DMS53 treated with DMSO at 0.1 percent for 48 hours (cell line): ENCODE measurements at regions not wholly inside any gene's neighbourhood (a gene's known extent, or its start where the extent isn't known, plus 50 kb on each side); places are given as distances from the start of the nearest gene placed in this dataset.
A peak's percentile ranks its signal among the peaks of the same experiment; 100 is the strongest.

Source experiments
- DNase-seq: peaks from one replicate; lab custom pipeline; 2025; ENCODE audit not compliant: unreplicated experiment; lab: John Stamatoyannopoulos, UW

DNA sequence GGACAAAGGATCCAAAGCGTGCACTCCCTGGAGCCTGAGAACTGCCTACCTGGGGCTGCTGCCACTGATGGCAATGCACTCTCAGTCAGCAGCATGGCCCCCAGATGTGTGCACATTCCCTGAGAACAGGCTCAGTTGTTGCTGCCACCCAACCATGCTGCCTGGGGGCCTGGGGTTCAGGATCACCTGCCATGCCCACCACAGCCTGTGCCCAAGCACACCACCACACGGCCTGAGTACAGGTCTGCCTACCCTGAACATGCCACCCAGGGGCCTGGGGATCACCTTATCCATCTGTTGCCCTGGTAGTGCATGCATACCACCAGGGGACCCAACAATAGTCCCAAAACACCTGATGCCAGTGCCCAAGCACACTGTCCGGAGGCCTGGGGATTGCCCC lies 1174.5 kb downstream of the SORCS1 start:
- no peak for DNase-seq

- no peak for DNase-seq
These were observed 1175.7 kb downstream of the SORCS1 start for GRCh38 chr10:105988848-105989247.

DNA sequence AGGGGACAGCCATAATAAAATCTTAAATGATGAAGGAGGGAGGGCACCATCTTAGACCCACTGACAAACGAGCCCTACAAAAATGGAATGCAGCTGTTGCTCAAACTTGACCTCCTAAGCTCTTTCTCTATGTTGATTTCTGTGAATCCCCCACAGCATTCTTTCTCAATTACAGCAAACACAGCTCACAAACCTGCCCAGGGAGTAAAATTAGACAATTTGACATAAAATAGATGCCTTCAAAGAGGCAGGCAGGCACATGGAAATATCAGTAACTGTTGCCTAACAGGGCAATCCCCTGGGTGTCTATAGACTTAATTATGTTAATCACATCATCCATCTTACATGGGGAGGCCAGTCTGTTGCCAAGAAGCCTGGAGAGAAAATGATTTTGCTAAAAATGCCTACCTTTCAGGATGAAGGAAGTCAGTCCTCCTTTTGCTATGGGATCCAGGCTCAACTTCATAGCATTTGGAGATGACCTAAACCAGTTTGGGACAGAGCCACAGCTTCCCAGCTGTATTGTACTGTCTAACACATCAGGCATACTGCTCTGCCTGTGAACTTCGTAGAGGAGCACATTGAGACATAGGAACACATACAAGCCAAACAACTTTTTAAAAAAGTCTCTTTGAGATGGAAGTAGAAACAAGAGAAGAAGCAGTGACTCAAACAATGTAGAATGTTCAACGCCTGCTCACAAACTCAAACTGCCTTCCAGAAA lies 1177.4 kb downstream of the SORCS1 start:
- DNase-seq = no peak

DNA sequence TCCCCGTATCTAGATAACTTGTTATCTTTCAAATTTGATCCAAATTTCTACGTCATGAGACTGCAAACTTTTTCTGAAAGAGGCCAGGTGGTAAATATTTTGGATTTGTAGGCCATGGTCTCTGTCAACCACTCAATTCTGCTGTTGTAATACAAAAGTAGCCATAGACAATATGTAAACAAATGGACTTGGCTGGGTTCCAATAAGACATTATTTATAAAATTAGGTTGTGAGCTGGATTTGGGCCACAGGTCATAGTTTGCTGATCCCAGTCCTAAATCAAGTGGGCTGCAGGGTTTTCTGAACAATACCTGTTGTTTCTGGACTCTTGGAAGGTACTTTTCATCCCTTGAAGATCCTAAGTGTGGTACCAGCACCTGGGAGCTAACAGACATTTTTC lies 1178.0 kb downstream of the SORCS1 start:
- no peak for DNase-seq

- no peak for DNase-seq
These were observed 1181.8 kb downstream of the SORCS1 start for GRCh38 chr10:105982735-105983134.

DNA sequence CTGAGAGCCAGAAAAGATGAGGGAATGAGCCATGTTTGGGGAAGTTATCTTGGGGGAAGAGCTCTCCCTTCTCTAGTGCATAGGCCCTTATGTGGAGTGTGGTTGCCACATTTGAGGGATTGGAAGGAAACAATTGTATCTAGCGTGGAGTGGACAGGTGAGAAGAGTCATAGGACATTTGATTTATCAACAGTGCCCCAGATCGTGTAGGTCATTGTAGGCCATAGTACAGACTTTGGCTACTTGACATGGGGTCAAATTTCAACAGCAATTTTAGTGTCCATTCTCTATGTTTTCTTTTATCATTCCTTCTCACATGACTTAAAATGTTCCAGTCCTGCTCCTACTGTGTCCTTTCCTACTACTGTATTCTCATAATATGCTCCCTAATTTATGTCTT lies 1182.8 kb downstream of the SORCS1 start:
- no peak for DNase-seq

- DNase-seq = peak; percentile 2
These were observed 1189.6 kb downstream of the SORCS1 start for GRCh38 chr10:105974803-105975456.

- no peak for DNase-seq
These were observed 1190.6 kb downstream of the SORCS1 start for GRCh38 chr10:105973902-105974301.

GRCh38 chr10:105973360-105973759 lies 1191.1 kb downstream of the SORCS1 start:
- DNase-seq = no peak

GRCh38 chr10:105971460-105971859 lies 1193.0 kb downstream of the SORCS1 start:
- DNase-seq = no peak

GRCh38 chr10:105969884-105970377 lies 1194.6 kb downstream of the SORCS1 start:
- no peak for DNase-seq

GRCh38 chr10:105968666-105969065 lies 1195.8 kb downstream of the SORCS1 start:
- DNase-seq = no peak

GRCh38 chr10:105967256-105967655 lies 1197.2 kb downstream of the SORCS1 start:
- no peak for DNase-seq

- no peak for DNase-seq
These were observed 1199.4 kb downstream of the SORCS1 start for GRCh38 chr10:105965141-105965540.

DNA sequence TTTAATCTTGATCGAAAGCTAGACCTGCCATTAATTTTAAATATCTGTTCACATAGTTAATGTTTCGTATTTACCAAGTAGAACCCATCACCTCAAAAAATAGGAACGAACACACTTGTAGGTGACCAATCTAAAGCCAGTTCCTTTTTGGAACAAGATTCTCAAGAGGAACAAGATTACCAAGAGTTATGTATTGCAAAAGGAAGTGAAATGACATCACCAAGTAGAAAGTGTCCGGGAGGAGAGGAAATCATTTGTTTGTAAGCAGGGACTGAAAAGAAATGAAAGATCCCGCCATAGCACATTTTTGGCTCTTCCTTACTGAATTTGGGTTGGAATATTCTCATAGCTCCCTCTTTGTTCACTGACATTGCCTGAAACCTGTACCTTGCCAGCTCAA lies 1200.5 kb downstream of the SORCS1 start:
- no peak for DNase-seq

DNA sequence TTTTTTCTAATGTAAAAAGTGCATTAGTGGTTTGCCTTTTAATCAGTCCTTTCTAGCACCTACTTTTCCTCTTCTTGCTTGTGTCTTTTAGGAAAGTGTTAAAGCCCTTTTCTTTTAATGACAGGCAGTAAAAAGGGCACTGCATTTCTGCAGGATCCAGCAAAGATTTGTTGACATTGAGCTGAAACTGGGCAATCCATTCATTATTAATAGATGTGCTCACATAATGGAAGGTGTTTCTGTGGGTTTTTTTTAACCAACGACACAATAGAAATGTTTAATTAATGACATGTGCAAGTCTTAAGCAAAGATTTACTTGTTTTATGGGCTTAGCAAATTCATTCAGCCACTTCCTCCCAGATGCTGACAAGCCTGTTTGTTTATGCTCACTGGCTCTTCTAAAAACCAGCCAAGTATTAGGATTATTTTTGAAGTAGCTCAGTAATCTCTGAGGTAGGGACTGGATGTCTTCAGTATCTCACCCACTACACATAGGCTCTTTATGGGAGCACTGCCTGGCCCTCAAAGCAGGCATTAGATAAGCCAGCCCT lies 1201.1 kb downstream of the SORCS1 start:
- no peak for DNase-seq

- DNase-seq = no peak
These were observed 1208.0 kb downstream of the SORCS1 start for GRCh38 chr10:105956550-105956949.

- no peak for DNase-seq
These were observed 1210.6 kb downstream of the SORCS1 start for GRCh38 chr10:105953861-105954260.

GRCh38 chr10:105953056-105953455 lies 1211.5 kb downstream of the SORCS1 start:
- DNase-seq = no peak

- no peak for DNase-seq
These were observed 1212.4 kb downstream of the SORCS1 start for GRCh38 chr10:105952153-105952552.

DNA sequence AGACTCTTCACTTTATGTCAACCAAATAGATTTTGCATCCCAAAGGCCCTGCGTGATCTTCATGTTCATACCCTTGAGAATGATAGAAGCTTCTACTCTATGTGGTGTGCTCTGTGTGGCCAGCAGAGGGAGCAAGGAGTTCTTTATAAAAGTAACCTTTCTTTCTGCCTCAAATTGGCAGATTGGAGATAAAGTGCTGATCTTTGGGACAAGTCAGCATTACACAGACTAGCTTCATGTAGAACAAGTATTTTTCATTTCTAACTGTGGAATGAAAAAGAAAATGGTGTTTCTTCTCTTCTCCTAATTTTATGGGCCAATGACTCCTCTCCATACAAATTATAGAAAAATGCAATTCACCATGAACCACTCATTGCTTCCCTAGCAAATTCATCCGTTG lies 1214.1 kb downstream of the SORCS1 start:
- peak; percentile 46 for DNase-seq

DNA sequence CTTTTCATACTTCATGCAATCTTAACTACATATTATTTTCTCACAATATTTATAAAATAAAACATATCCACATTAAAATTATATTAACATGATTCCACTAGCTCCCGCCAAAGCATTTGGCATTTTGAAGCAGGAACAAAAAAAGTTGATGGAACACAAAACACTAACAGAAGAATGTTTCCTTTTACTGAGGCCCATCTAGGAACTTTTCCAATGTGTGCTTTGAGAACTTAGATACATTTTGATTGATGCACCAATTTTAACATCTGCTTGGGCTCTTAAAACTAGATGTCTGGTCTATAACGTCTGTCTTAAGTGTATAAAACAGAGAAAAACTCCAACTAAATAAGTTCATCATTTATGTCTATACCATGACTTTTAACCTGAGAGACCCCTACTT lies 1214.8 kb downstream of the SORCS1 start:
- DNase-seq = no peak
